HL-60 (cell line): ENCODE measurements at regions not wholly inside any gene's neighbourhood (a gene's known extent, or its start where the extent isn't known, plus 50 kb on each side); places are given as distances from the start of the nearest gene placed in this dataset.

Experiments used
- GABPA ChIP-seq: IDR thresholded peaks from 2 replicates; pipeline ENCODE4 v1.6.1; 2012; ENCODE audit warnings: low read depth
- POLR2AphosphoS5 ChIP-seq: IDR thresholded peaks from 2 replicates; pipeline ENCODE4 v1.6.1; 2012; ENCODE audit warnings: low read depth
- SPI1 ChIP-seq: IDR thresholded peaks from 2 replicates; pipeline ENCODE4 v1.6.1; 2012; ENCODE audit warnings: low read depth, mild to moderate bottlenecking, borderline replicate concordance
- TF ChIP-seq, protein P1 (sequence below): IDR thresholded peaks from one replicate; pipeline ENCODE4 v1.5.1; 2011; ENCODE audit warnings: low read length, control low read depth, inconsistent platforms; ENCODE audit not compliant: insufficient read depth
- TF ChIP-seq, protein P2 (sequence below): IDR thresholded peaks from 2 replicates; pipeline ENCODE4 v1.6.1; 2012; ENCODE audit warnings: low read depth; ENCODE audit not compliant: insufficient replicate concordance

DNA sequence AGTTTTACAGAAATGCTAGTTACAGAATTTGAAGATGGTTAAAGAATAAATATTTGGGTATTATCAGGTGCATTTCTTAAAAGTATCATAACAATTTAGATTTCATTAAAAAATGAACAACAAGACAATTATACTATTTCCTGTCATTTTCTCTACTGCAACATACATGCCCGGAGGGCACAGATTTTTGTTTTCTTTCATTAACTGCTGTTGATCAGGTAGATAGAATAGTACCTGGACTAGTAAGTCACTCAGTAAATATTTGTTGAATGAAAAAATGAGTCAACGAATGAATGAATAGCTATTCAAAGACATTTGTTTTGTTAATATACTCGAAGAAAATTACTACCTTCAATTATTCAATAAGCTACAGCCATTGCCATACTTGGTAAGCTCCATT lies 531.2 kb upstream of the VRK2 start:
- TF ChIP-seq, protein P1, sequence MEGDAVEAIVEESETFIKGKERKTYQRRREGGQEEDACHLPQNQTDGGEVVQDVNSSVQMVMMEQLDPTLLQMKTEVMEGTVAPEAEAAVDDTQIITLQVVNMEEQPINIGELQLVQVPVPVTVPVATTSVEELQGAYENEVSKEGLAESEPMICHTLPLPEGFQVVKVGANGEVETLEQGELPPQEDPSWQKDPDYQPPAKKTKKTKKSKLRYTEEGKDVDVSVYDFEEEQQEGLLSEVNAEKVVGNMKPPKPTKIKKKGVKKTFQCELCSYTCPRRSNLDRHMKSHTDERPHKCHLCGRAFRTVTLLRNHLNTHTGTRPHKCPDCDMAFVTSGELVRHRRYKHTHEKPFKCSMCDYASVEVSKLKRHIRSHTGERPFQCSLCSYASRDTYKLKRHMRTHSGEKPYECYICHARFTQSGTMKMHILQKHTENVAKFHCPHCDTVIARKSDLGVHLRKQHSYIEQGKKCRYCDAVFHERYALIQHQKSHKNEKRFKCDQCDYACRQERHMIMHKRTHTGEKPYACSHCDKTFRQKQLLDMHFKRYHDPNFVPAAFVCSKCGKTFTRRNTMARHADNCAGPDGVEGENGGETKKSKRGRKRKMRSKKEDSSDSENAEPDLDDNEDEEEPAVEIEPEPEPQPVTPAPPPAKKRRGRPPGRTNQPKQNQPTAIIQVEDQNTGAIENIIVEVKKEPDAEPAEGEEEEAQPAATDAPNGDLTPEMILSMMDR = no peak
- TF ChIP-seq POLR2AphosphoS5 = no peak
- TF ChIP-seq, protein P2, sequence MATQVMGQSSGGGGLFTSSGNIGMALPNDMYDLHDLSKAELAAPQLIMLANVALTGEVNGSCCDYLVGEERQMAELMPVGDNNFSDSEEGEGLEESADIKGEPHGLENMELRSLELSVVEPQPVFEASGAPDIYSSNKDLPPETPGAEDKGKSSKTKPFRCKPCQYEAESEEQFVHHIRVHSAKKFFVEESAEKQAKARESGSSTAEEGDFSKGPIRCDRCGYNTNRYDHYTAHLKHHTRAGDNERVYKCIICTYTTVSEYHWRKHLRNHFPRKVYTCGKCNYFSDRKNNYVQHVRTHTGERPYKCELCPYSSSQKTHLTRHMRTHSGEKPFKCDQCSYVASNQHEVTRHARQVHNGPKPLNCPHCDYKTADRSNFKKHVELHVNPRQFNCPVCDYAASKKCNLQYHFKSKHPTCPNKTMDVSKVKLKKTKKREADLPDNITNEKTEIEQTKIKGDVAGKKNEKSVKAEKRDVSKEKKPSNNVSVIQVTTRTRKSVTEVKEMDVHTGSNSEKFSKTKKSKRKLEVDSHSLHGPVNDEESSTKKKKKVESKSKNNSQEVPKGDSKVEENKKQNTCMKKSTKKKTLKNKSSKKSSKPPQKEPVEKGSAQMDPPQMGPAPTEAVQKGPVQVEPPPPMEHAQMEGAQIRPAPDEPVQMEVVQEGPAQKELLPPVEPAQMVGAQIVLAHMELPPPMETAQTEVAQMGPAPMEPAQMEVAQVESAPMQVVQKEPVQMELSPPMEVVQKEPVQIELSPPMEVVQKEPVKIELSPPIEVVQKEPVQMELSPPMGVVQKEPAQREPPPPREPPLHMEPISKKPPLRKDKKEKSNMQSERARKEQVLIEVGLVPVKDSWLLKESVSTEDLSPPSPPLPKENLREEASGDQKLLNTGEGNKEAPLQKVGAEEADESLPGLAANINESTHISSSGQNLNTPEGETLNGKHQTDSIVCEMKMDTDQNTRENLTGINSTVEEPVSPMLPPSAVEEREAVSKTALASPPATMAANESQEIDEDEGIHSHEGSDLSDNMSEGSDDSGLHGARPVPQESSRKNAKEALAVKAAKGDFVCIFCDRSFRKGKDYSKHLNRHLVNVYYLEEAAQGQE = no peak
- TF ChIP-seq GABPA = no peak
- no peak for TF ChIP-seq SPI1
